GM11168 (cell line): ENCODE measurements at regions not wholly inside any gene's neighbourhood (a gene's known extent, or its start where the extent isn't known, plus 50 kb on each side); places are given as distances from the start of the nearest gene placed in this dataset.

ENCODE experiments used
- in situ Hi-C: fragments of 300-500 bp; cut with MboI; formaldehyde crosslinking; loops from one replicate; pipeline ENCODE4 v1.12.0; 2022; ENCODE audit warnings: low sequenced_read_pairs; ENCODE audit not compliant: unreplicated experiment

GRCh38 chr2:128396946-128397345 is 78.3 kb upstream of the HS6ST1 start:
- in situ Hi-C loops, result no loop called here

DNA sequence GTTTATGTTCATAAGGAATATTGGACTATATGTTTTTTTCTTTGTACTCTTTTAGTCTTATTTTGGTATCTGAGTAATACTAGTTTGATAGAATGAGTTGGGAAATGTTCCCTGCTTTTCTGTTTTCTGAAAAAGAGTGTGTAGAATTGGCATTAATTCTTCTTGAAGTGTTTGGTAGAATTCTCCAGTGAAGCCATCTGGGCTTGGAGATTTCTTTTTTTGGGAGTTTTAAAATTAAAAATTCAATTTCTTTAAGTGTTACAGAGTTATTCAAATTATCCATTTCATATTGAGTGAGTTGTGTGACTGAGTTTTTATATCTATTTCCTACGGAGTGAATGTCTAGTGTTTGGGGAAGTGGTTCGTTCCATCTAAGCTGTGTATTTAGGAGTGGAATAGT is 80.6 kb upstream of the HS6ST1 start:
- in situ Hi-C loops, result no loop called here

GRCh38 chr2:128399690-128400291 is 81.1 kb upstream of the HS6ST1 start:
- in situ Hi-C loops, result no loop called here

GRCh38 chr2:128401680-128402079 is 83.0 kb upstream of the HS6ST1 start:
- in situ Hi-C loops, result no loop called here

DNA sequence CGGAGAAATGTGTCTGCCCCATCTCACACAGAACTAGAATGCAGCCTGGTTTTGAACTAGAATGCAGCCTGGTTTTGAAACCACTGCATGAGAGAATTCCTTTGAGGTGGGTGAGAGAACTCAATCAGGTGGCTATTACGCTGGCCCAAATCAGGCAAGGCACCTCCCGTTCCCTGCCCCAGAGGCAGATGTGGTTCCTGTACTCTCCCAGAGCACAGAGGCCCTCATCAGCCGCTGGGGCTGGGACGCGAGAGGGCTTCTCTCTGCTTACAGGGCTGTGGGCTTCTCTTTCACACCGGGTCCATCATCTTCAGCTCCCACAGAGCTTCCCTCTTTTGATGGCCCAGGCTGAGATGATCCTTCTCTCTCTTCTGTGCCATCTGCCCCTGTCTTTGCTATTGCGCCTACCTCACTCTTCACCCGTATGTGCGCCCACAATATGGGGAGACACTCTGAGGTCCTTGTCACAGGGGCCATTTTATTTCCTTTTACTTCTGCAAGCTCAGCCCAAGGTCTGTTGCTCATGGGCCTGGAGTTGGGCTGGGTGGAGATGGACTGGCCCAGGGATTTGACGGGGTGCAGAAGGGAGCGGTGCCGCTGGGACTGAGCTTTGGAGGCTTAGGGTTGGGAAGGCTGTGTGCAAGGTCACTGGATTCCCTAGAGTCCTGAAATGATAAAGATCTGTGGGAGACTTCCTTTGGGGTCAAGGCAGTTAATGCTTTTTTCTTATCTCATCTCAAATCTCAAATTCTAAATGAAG is 84.4 kb upstream of the HS6ST1 start:
- in situ Hi-C loops, result no loop called here

- in situ Hi-C loops, result no loop called here
Observed at GRCh38 chr2:128403814-128404708, 85.4 kb upstream of the HS6ST1 start.

- in situ Hi-C loops, result no loop called here
Observed at GRCh38 chr2:128404709-128405466, 86.2 kb upstream of the HS6ST1 start.

DNA sequence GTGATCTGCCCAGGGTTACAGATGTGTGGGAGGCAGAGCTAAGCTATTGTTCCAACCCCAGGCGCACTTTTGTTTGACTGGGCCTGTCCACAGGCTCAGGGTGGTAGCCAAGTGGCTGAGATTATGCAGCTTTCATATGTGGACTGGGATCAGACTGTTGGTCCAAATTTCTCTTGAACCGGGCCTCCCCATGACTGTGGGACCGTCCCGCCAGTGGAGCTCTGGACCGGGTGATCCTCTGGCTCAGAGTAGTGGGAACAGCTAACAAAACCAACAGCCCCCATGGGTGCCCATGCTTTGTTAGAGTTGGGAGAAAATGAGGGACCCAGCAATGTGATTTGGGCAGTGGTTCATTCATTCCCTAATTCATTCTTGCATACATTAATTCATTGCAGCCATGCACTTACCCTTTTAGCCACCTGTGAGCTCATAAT is 86.8 kb upstream of the HS6ST1 start:
- in situ Hi-C loops, result no loop called here

GRCh38 chr2:128405981-128406613 is 87.4 kb upstream of the HS6ST1 start:
- in situ Hi-C loops, result no loop called here

DNA sequence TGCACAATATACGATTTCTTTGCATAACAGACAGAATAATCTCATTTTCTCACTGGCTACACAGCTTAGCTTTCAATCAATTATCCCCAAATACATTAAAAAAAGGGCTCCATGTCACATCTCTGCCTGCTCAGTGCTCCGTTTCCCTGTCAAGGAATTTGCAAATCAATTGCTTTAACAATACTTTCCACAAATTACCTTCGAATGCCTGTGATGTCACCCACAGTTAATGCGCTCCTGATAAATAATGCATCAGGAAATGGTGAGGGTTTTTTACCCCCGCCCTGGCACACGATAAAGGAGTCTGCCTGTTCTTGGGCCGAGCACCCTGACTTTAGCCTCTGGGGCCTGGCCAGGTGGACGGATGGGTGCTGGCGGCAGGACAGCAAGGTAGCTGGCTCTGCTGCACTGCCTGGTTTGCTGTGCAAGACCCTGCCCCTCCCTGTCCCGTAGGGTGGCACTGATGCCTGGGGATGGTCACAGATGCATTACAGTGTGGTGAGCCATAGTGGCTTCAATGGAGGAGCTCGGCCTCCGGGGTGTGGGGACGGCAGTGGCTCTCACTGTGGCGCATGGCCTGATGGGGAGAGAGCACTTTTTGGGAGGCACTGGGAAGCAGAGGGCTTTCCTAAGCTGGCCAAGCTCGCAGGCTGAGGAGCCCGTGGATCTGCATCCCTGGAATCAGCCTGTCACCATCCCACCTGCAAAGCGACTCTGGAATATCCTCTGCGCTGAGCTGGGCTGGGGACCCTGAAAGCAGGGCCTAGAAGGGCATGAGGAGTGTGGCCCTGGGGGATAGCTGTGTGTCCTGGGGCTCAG is 88.3 kb upstream of the HS6ST1 start:
- in situ Hi-C loops, result no loop called here

GRCh38 chr2:128408349-128409305 is 90.0 kb upstream of the HS6ST1 start:
- in situ Hi-C loops, result no loop called here

DNA sequence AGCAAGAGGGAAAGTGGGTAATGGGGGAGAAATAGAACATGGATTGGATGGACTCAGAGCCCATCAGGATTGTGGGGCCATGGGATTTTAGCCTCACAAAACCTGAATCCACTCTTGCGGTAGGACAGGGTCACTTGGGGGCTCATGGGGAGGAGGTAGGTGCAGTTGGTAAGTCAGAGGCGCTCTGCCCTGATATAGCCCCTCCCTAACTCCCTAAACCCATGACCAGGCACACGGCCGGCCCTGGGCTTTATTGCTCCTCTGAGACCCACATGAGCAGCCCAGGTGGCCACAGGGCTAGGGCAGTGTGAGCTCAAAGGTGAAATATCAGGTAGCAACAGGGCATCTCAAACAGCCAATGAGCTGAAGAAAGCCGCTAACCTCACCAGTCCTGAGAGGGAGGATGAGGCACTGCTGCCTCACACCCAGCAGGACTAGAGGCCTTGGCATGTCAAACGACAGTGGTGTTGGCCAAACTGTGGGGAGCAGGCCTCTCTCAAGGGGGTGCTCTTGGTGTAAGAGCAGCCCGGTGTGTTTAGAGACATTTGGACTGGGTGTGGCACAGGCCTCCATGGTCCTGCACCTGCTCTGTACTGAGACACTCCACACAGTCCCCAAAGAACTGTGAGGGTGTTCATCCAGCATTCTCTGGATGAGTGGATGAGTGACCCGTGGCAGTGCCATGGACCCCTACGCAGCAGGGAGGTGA is 90.8 kb upstream of the HS6ST1 start:
- in situ Hi-C loops, result no loop called here

GRCh38 chr2:128410035-128410757 is 91.5 kb upstream of the HS6ST1 start:
- in situ Hi-C loops, result no loop called here

GRCh38 chr2:128410758-128411215 is 92.1 kb upstream of the HS6ST1 start:
- in situ Hi-C loops, result no loop called here

- in situ Hi-C loops, result no loop called here
Observed at GRCh38 chr2:128411431-128411830, 92.8 kb upstream of the HS6ST1 start.

DNA sequence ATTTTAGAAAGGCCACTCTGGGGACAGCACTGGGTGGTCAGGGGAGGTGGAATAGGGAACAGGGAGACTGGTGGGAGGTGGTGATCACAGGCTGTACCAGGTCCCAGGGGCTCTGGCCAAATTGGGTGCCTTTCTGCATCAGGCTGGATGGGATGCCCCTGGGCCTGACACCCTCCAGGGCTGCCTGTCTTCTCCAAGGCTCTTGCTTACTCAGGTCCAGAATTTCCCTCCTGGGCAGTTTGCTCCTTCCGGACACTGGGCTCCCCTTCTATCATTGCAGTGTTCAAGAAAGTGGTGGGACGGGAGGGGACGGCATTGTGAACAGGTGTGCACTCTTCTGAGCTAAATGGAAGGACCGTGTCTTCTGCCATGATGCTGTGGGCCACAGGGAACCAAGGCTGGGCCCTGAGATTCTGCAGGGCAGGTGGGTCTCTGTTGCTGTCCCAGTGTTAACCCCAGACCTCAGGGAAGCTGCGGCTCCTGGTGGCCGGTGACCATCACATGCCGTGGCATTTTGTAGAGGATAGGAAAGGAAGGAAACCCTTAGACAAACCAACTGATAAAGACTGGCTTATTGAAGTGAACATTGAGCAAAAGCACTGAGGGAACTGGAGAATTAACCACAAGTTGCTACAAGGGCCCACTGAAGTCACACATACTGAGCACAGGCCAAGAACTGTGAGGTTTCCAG is 93.7 kb upstream of the HS6ST1 start:
- in situ Hi-C loops, result no loop called here
